ENCODE measurements at regions not wholly inside any gene's neighbourhood (a gene's known extent, or its start where the extent isn't known, plus 50 kb on each side); places are given as distances from the start of the nearest gene placed in this dataset.
"Not testable (repeated sequence)": the region's sequence is repeated elsewhere in the genome, so short reads cannot be mapped to it uniquely, and the experiment has no call there.

DNA sequence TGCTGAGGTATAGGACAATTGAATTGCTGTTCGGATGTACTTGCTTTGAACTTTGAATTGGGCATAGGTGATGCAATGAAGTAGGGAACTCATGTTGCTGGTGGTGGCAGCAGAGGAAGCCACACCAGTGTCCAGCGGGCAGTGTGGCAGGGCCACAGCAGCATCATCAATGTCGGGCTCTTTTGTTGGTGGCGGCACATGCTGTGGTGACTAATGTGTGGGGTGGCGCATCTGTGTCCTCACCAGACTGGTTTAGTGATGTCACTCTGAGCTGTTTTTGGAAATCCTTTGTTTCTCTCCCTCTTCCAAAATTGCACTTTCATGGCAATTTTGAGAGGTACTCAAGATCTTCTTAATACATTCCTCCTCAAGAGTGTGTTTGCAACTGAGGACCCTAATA, 187.6 kb downstream of the ETNK1 start:
- no peak for DNase-seq

DNA sequence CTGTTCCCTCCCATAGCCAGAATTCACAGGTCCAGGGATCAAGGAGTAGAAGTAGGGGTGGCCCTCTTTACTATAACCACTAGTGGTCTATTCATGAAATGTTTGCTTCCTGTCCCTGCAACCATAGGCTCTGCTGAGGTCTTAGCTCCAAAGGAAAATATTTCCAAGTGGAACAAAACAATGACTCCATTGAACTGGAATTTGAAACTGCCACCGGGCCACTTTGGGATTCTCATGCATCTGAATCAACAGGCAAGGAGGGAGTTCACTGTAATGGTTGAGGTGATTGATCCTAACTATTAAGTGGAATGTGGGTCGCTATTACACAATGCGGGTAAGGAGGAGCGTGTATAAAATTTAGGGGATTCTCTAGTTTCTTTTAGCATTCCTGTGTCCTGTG, 197.0 kb downstream of the ETNK1 start:
- no peak for DNase-seq

DNA sequence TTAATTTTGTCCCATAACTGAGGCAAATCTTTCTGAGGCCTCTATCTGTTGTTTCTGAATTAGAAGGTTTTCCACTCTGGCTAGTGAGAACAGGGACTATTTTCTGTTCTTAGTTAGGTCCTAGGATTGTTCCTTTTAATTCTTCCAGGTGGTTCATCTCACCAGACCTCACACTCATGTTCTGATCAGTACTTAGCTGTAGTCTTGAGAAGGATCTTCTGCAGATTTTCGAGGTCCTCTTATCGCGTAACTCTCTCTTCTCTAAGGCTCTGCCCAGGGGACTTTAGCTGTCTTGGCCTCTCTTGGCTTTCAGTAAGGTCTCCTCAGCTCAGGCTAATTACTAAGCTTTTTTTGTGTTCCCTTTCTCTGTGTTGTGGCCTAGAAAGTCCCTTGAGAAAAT, 201.1 kb downstream of the ETNK1 start:
- DNase-seq: no peak

DNA sequence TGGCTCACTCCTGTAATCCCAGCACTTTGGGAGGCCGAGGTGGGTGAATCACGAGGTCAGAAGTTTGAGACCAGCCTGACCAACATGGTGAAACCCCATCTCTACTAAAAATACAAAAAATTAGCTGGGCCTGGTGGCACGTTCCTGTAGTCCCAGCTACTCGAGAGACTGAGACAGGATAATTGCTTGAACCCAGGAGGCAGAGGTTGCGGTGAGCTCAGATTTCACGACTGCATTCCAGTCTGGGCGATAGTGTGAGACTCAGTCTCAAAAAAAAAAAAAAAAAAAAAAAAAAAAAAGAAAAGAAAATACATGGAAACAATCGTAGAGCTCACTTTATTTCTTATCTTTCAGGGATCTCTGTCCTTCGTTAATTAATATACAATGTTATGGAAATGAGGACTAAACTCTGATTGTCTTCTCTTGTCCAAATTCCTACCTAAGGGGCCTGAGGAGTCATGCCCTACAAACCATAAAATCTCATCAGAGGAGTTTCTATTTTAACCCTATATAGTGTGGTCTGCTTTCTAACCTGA, 201.5 kb downstream of the ETNK1 start:
- DNase-seq: not testable (repeated sequence)

DNA sequence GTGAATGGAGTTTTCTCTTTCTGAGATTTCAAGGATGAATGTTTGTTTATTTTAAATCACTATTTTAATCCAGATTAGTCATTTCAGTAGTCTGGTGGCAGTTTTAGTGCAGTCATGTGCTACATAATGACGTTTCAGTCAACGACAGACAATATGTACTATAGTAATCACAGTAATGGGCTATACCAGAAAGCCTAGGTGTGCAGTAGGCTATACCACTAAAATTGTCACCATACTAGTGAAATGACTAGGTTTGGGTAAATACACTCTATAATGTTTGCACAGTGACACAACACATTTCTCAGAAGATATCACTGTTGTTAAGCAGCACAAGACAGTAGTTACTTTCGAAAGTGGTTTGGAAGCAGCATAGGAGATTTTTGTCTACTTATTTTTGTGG, 203.1 kb downstream of the ETNK1 start:
- no peak for DNase-seq

DNA sequence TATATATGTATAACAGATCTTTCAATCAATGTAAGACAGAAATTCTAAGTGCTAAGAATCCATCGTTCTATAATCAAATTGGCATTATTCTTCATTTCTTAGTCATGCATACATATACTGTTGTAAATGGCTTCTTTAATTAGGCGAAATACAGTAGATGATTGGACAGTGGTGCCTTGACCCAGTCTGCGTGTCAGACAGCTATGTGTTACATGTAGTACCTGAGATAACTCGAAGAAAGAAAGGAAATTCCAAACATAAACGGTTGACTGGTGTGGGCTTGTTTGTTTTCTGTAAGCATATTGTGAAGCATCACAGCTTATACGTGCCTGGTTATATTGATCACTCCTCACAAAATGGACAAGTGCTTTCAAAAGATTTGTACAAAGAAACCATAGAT, 210.5 kb downstream of the ETNK1 start:
- no peak for DNase-seq

GRCh38 chr12:22850185-22850584, 225.2 kb downstream of the ETNK1 start:
- DNase-seq: no peak

DNA sequence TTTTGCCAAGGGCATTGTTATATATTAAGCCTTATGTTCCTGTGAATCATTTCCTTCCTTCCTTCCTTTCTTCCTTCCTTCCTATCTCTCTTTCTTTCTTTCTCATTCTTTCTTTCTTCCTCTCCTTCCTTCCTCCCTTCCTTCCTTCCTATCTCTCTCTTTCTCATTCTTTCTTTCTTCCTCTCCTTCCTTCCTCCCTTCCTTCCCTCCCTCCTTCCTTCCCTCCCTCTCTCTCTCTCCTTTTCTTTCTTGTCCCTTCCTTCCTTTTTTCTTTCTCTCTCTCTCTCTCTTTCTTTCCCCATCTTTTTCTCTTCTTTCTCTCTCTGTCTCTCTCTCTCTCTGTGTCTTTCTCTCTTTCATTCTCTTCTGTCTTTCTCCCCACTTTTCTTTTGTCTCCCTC, 226.6 kb downstream of the ETNK1 start:
- DNase-seq: no peak

DNA sequence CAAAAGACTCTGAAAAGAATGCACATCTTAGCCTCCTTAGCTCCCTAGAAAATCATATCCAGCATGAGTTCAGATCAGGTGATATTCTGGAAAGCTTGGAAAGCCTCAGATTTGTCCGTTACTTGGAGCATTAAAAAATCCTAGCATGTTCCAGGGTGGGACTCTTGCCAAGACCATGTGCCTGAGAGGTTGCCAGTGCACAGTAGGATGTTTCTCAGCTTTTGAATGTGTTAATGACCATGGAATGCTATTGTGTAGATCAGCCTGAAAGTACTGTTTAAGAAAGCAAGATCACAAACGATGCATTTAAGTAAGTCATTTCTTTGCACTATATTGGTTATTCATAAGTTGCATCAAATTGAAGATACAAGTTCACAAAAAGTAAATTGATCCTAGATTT, 230.5 kb downstream of the ETNK1 start:
- no peak for DNase-seq

DNA sequence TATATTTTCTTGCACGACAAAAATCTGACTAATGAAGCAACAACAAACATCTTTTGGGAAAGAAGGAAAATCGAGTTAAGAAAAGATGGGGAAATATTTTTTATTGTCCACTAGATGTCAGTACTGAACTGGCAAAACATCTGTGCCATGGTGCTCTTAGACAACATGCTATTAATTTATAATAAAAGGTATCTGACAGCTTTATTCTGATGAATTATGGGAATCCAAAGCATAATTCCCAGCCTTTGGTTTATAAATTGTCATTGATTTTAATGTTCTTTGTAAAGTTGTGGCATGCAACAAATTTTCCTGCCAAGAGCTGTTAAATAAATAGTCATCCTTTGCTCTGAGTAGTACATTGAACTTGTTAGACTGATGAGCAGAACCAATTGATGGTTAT, 231.2 kb downstream of the ETNK1 start:
- peak; percentile 65 for DNase-seq

- DNase-seq: no peak
Observed at GRCh38 chr12:22858849-22859570, 234.0 kb downstream of the ETNK1 start.

DNA sequence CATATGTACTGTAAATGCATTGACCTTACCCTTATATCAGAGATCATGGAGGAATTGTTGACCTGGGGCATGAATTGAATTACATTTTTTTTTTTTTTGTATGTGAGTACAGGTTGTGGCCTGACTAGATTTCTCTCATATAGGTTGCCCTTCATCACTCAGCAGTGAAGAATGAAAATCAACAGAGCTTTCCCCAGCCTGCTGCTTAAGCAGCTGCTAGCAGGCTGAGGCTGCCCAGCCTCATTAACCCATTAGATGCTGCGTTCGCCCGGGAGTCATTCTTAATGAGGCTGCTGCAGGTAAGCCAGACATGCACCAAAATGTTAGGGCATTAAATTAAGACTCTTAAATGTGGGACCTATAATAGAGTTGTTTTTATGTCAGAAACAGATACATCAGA, 236.0 kb downstream of the ETNK1 start:
- DNase-seq: peak; percentile 39

DNA sequence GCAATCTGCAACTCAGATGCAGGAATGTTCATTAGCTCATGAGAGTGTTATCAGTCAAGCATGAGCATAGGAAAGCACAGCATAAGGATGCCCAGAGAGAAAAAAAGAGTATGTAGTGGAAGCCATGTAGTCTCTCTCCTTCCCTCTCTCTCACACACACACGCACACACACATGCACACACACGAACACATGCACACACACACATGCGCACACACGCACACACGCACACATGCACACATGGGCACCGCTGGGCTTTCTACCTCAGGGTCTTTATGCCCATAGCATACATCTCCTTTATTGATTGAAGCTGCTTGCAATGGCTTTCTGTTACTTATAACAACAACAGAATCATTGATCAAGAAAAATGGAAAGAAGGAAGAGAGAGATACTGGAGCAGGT, 240.9 kb downstream of the ETNK1 start:
- no peak for DNase-seq

GRCh38 chr12:22866406-22866805, 241.4 kb downstream of the ETNK1 start:
- DNase-seq: no peak

DNA sequence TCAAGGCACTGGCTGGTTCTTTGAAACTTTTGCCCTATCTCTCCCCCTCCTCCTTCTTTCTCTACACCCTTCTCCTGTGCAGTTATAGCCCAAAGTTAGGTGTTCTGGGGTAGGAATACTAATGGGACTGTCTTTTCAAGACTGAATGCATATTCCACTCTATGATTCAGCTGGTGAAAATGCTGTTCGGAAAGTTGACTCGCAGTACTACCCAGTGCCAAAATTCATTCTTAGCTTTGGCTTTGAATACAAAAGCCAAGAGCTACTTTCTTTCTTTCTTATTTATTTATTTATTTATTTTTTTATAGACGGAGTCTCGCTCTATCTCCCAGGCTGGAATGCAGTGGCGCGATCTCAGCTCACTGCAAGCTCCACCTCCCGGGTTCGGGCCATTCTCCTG, 249.2 kb downstream of the ETNK1 start:
- no peak for DNase-seq

DNA sequence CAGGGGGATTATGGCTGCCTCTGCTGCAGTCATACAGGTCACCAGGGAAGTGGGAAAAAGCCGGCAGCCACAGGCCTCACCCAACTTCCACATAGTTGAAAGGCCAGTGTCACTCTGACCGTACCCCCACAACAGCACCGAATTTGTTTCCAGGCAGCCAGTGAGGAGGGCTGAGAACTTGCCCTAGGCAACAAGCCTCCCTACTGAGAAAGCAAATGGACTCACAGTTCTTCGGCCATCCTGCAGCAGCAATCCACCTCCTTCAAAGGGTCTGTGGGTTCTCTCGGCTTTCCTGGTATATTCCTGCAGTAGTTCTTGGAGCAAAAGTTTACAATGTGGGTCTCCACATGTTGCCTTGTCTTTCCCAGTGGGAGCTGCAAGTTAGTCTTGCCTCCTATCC, 251.3 kb downstream of the ETNK1 start:
- no peak for DNase-seq

DNA sequence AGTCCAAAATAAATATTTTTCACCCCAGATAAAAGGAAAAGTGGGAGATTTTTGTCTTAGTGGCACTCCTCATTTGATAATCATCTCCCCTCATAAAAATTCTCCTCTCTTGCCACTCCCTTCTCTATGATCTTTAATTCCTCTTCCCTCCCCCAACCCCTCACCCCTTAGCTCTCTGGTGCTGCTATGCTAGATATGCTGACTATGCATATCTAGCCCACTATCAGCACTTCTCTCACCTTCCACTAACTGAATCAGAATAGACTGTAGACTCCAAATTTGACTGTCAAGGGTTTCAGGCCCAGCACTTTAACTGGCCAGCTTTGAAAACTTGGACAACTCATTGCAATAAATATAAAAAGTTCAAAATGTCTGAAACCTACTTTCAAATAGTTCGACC, 254.2 kb downstream of the ETNK1 start:
- DNase-seq: no peak

GRCh38 chr12:22880331-22880730, 255.4 kb downstream of the ETNK1 start:
- DNase-seq: no peak

DNA sequence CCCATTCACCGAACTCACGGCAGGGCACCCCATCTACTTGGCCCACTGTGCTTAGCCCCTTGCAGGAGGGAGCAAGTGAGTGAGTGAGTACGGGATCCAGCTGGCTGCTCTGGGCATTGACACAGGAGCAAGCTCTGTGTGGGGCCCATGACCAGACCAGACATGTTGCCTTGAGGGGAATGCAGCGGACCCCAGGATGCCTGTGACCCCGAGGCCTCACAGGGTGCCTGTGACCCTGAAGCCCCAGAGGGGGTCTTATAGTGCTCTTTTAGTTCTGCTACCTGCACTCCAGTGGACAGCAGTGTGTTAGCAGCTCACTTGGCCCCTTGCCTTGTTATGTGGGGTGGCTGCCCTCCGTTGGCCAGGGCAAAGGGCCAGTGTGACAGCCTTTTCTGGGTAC, 255.8 kb downstream of the ETNK1 start:
- no peak for DNase-seq

- DNase-seq: no peak
Observed at GRCh38 chr12:22881878-22882385, 257.0 kb downstream of the ETNK1 start.

DNA sequence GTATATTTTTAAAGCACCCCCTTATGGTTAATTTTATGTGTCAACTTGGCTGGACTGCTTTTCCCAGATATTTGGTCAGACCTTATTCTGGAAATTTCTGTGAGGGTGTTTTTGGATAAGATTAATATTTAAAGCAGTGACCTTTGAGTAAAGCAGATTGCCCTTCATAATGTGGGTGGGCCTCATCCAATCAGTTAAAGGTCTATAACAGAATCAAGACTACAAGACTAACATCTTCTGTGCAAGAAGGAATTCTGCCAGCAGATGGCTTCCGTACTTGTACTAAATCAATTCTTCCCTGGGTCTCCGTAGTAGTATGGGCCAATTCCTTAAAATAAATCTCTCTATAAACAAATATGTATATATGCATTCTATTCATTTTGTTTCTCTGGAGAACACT, 257.6 kb downstream of the ETNK1 start:
- no peak for DNase-seq

DNA sequence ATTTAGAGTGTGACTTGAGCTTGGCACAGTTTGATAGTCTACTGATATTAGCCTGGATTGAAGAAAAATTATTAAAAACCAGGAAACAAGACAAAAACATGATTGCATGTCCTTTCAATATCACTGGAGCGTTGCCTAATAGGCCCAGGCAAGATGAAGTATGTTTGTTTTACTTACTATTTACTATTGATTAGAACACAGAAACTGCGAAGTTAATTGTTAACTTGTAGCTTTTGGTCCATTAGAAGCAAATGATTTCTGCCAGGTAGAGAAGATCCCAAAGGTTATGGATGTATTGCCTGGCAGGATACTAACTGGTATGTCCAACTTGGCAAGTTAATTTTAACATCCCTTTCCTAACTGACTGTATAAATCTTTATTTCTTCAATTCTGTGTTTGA, 268.9 kb downstream of the ETNK1 start:
- no peak for DNase-seq

DNA sequence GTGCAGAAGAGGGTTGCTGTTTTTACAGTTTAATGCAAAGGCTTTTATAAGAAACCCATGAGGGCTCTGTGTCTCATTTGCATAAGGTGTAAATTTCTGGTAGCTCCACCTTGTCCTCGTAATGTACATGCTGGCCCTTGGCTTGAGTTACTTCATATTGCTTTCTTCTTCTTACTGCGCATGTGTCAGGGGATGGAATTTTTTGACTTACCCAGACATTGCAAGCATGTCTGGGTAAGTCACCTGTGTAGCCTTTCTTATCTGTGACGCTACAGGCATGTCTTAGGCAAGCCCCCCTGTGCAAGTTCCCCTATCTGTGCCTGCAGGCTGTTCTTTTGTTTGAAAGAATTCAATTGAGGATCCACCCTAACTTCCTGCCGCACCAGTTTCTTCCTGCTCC, 274.2 kb downstream of the ETNK1 start:
- no peak for DNase-seq

- DNase-seq: no peak
Observed at GRCh38 chr12:22900401-22900800, 275.4 kb downstream of the ETNK1 start.

GRCh38 chr12:22904485-22904884, 279.5 kb downstream of the ETNK1 start:
- no peak for DNase-seq
